Upper lobe of right lung (tissue), 1 donor: ENCODE measurements at regions not wholly inside any gene's neighbourhood (a gene's known extent, or its start where the extent isn't known, plus 50 kb on each side); places are given as distances from the start of the nearest gene placed in this dataset.

Experiments used
- ATAC-seq: fragments of 200-7000 bp; cut with Tn5 transposase; one replicate; pipeline ENCODE4 v1.9.1; 2020; ENCODE audit warnings: mild to moderate bottlenecking, moderate library complexity
- DNase-seq: peaks from one replicate; pipeline ENCODE4 v3.0.0-alpha.2; 2020
- H3K27ac ChIP-seq: fragments of 200-600 bp; one replicate; pipeline ENCODE4 v1.8.0; 2022
- H3K27me3 ChIP-seq: fragments of 200-600 bp; one replicate; pipeline ENCODE4 v1.8.0; 2022; ENCODE audit warnings: mild to moderate bottlenecking
- H3K36me3 ChIP-seq: fragments of 200-600 bp; one replicate; pipeline ENCODE4 v1.8.0; 2022
- H3K4me1 ChIP-seq: fragments of 200-600 bp; one replicate; pipeline ENCODE4 v1.8.0; 2022
- H3K4me3 ChIP-seq: fragments of 200-600 bp; one replicate; pipeline ENCODE4 v1.8.0; 2022; ENCODE audit warnings: mild to moderate bottlenecking
- H3K9me3 ChIP-seq: fragments of 200-600 bp; one replicate; pipeline ENCODE4 v1.8.0; 2022
- intact Hi-C: fragments of 100-400 bp; cut with DNase I; formaldehyde crosslinking; loops from one replicate; pipeline ENCODE4 v1.11.0; 2022
- TF ChIP-seq, protein P1 (sequence below): fragments of 200-600 bp; IDR thresholded peaks from one replicate; pipeline ENCODE4 v1.8.0; 2022; ENCODE audit warnings: antibody characterized with exemption
- donor health status: DM: no; HTN: yes; CAD: no; lungs with severe emphysema.

DNA sequence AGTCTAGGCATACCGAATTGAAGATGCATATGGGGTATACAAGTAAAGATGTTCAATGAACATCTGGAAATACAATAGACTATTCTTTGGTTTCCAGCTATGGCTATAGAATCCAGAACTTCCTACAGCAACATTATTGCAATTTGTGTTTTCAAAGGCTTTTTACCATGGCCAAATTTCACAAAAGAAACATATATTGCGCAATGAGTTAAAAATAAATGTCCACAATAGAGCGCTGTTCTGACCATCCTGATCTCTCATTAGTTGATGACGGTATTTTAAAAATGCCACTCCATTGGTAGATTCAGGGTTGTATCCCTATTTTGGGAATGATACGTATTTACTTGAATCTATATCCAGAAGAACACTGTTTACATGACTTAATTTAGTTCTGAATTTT lies 139.2 kb downstream of the LINC00632 start:
- no peaks in the 10 kb centered on the region for H3K9me3 ChIP-seq
- ATAC-seq (no peak), DNase-seq (no peak)
- H3K27ac ChIP-seq = no peak overlapping the region
- TF ChIP-seq, protein P1, sequence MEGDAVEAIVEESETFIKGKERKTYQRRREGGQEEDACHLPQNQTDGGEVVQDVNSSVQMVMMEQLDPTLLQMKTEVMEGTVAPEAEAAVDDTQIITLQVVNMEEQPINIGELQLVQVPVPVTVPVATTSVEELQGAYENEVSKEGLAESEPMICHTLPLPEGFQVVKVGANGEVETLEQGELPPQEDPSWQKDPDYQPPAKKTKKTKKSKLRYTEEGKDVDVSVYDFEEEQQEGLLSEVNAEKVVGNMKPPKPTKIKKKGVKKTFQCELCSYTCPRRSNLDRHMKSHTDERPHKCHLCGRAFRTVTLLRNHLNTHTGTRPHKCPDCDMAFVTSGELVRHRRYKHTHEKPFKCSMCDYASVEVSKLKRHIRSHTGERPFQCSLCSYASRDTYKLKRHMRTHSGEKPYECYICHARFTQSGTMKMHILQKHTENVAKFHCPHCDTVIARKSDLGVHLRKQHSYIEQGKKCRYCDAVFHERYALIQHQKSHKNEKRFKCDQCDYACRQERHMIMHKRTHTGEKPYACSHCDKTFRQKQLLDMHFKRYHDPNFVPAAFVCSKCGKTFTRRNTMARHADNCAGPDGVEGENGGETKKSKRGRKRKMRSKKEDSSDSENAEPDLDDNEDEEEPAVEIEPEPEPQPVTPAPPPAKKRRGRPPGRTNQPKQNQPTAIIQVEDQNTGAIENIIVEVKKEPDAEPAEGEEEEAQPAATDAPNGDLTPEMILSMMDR = no peak
- H3K36me3 ChIP-seq = no peaks in the 10 kb centered on the region
- H3K27me3 ChIP-seq = no peaks in the 10 kb centered on the region
- no peaks in the 10 kb centered on the region for H3K4me1 ChIP-seq
- H3K4me3 ChIP-seq = no peak overlapping the region
- intact Hi-C loops = no loop called here

- Histone ChIP-seq H3K9me3 (no peaks in the 10 kb centered on the region), H3K4me3 (no peak overlapping the region), H3K4me1 (no peaks in the 10 kb centered on the region), H3K36me3 (no peaks in the 10 kb centered on the region), H3K27me3 (no peaks in the 10 kb centered on the region), H3K27ac (no peak overlapping the region)
- ATAC-seq = no peak
- intact Hi-C loops = no loop called here
- no peak for DNase-seq
- TF ChIP-seq, protein P1 = no peak
Measured at GRCh38 chrX:140860718-140861117, 141.7 kb upstream of the SPANXB1 start.

DNA sequence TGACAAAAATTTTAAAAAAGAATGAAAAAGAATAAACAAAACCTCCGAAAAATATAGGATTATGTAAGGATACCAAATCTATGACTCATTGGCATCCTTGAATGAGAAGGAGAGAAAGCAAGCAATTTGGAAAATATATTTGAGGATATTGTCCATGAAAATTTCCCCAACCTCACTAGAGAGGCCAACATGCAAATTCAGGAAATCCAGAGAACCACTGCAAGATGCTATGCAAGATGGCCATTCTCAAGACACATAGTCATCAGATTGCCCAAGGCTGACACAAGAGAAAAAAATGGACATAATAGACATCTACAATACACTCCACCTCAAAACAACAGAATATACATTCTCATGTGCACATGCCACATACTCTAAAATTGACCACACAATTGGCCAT lies 135.9 kb upstream of the SPANXB1 start:
- DNase-seq (no peak), ATAC-seq (no peak)
- intact Hi-C loops = no loop called here
- no peaks in the 10 kb centered on the region for H3K36me3 ChIP-seq
- no peak overlapping the region for H3K27ac ChIP-seq
- H3K4me3 ChIP-seq = no peak overlapping the region
- no peaks in the 10 kb centered on the region for H3K4me1 ChIP-seq
- H3K9me3 ChIP-seq = no peaks in the 10 kb centered on the region
- TF ChIP-seq, protein P1 = no peak
- H3K27me3 ChIP-seq = no peaks in the 10 kb centered on the region

GRCh38 chrX:140912606-140913005 lies 89.8 kb upstream of the SPANXB1 start:
- Histone ChIP-seq H3K36me3 (no peaks in the 10 kb centered on the region), H3K9me3 (no peaks in the 10 kb centered on the region), H3K4me3 (no peak overlapping the region), H3K27ac (no peak overlapping the region), H3K27me3 (no peaks in the 10 kb centered on the region), H3K4me1 (no peaks in the 10 kb centered on the region)
- DNase-seq (no peak), ATAC-seq (no peak)
- intact Hi-C loops = no loop called here
- TF ChIP-seq, protein P1 = no peak

DNA sequence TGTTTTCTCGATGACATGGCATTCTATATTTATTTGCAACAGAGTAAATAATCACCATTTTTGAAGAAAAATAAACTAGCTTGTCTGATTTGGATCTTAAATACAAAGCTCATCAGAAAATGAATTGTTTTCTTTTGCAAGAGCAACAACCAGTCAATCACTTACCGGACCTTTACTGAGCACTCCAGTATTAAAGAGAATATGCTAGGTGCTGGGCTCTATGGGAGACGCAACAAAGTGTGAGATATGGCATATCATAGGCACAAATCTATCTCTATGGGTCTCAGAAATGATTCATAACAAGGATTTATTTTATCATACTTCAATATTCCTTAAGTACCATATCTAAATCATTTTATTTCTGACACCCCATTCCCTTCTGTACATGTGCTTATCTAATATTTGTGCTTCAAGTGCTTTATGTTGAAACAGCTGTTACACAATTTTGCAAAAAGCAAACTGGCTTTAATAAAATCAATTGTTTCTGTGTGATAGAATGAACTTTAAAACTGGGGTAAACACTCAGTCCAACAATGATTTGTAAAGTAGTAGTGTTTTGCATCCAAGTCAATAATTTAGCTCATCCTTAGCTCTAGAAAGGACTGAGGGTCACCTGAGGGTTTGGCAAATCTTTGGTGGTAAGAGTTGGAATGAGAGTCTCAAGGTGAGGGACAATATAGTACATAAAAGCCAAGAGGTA lies 88.4 kb upstream of the SPANXB1 start:
- ATAC-seq (no peak), DNase-seq (no peak)
- H3K27me3 ChIP-seq = no peaks in the 10 kb centered on the region
- H3K4me3 ChIP-seq = no peak overlapping the region
- TF ChIP-seq, protein P1 = no peak
- no peaks in the 10 kb centered on the region for H3K36me3 ChIP-seq
- H3K27ac ChIP-seq = no peak overlapping the region
- intact Hi-C loops = no loop called here
- no peaks in the 10 kb centered on the region for H3K4me1 ChIP-seq
- H3K9me3 ChIP-seq = no peaks in the 10 kb centered on the region

GRCh38 chrX:140916872-140917271 lies 85.5 kb upstream of the SPANXB1 start:
- Histone ChIP-seq H3K9me3 (no peaks in the 10 kb centered on the region), H3K27ac (no peak overlapping the region), H3K4me3 (no peak overlapping the region), H3K36me3 (no peaks in the 10 kb centered on the region), H3K27me3 (no peaks in the 10 kb centered on the region), H3K4me1 (no peaks in the 10 kb centered on the region)
- TF ChIP-seq, protein P1 = no peak
- DNase-seq (no peak), ATAC-seq (no peak)
- intact Hi-C loops = no loop called here
